ENCODE measurements at regions not wholly inside any gene's neighbourhood (a gene's known extent, or its start where the extent isn't known, plus 50 kb on each side); places are given as distances from the start of the nearest gene placed in this dataset.

GRCh38 chr6:126764104-126764503, 354.4 kb upstream of the RSPO3 start:
- FAIRE-seq: no peak

- no peak for FAIRE-seq
These were observed 353.8 kb upstream of the RSPO3 start for GRCh38 chr6:126764671-126765070.

- FAIRE-seq: no peak
These were observed 351.7 kb upstream of the RSPO3 start for GRCh38 chr6:126766820-126767219.

- no peak for FAIRE-seq
These were observed 350.8 kb upstream of the RSPO3 start for GRCh38 chr6:126767711-126768110.

GRCh38 chr6:126770176-126770575, 348.3 kb upstream of the RSPO3 start:
- FAIRE-seq: no peak

- FAIRE-seq: no peak
These were observed 345.2 kb upstream of the RSPO3 start for GRCh38 chr6:126773112-126773805.

GRCh38 chr6:126779331-126779730, 339.1 kb upstream of the RSPO3 start:
- FAIRE-seq: no peak

- no peak for FAIRE-seq
These were observed 336.9 kb upstream of the RSPO3 start for GRCh38 chr6:126781582-126781981.

GRCh38 chr6:126784161-126784790, 334.2 kb upstream of the RSPO3 start:
- FAIRE-seq: no peak

- FAIRE-seq: no peak
These were observed 332.2 kb upstream of the RSPO3 start for GRCh38 chr6:126786262-126786661.

- FAIRE-seq: no peak
These were observed 330.8 kb upstream of the RSPO3 start for GRCh38 chr6:126787635-126788034.

GRCh38 chr6:126788861-126789365, 329.6 kb upstream of the RSPO3 start:
- no peak for FAIRE-seq

GRCh38 chr6:126792340-126793085, 326.0 kb upstream of the RSPO3 start:
- FAIRE-seq: no peak

- FAIRE-seq: no peak
These were observed 323.3 kb upstream of the RSPO3 start for GRCh38 chr6:126795161-126795560.

GRCh38 chr6:126797981-126798380, 320.5 kb upstream of the RSPO3 start:
- FAIRE-seq: no peak

GRCh38 chr6:126803769-126804168, 314.7 kb upstream of the RSPO3 start:
- FAIRE-seq: no peak

- peak; percentile 36 for FAIRE-seq
These were observed 314.0 kb upstream of the RSPO3 start for GRCh38 chr6:126804332-126805064.

- no peak for FAIRE-seq
These were observed 312.6 kb upstream of the RSPO3 start for GRCh38 chr6:126805861-126806260.

GRCh38 chr6:126807876-126808275, 310.6 kb upstream of the RSPO3 start:
- FAIRE-seq: no peak

GRCh38 chr6:126811321-126811720, 307.1 kb upstream of the RSPO3 start:
- no peak for FAIRE-seq

GRCh38 chr6:126812010-126812409, 306.5 kb upstream of the RSPO3 start:
- no peak for FAIRE-seq

GRCh38 chr6:126812651-126813050, 305.8 kb upstream of the RSPO3 start:
- no peak for FAIRE-seq

GRCh38 chr6:126820634-126821033, 297.8 kb upstream of the RSPO3 start:
- no peak for FAIRE-seq

Measured in G401.6 (cell line).